GM12878 (cell line): ENCODE measurements at regions not wholly inside any gene's neighbourhood (a gene's known extent, or its start where the extent isn't known, plus 50 kb on each side); places are given as distances from the start of the nearest gene placed in this dataset.
"Not testable (repeated sequence)": the region's sequence is repeated elsewhere in the genome, so short reads cannot be mapped to it uniquely, and the experiment has no call there.

ENCODE experiments used
- ATAC-seq: fragments of 200-7000 bp; cut with Tn5 transposase; 3 replicates; pipeline ENCODE4 v1.9.1; 2020; ENCODE audit warnings: mild to moderate bottlenecking, moderate library complexity
- BruUV-seq: library from RNA; stranded (reverse); fragments of 400-500 nt; replicated peaks from 2 replicates; lab custom pipeline; 2021; lab: Mats Ljungman, UMichigan
- CTCF ChIA-PET: fragments of 300-600 bp; sonication (Branson Sonifier 250); formaldehyde crosslinking; extraction: SDS; loops from one replicate; lab custom pipeline; 2021; ENCODE audit warnings: inconsistent platforms; lab: Yijun Ruan, JAX
- POLR2A ChIA-PET: fragments of 350-600 bp; formaldehyde crosslinking; extraction: SDS; loops from one replicate; lab custom pipeline; 2021; ENCODE audit warnings: inconsistent platforms; lab: Charles Lee
- RAD21 ChIA-PET: fragments of 300-600 bp; sonication (Branson Sonifier 250); formaldehyde crosslinking; loops from one replicate; lab custom pipeline; 2023; ENCODE audit warnings: antibody characterized with exemption; ENCODE audit not compliant: unreplicated experiment; lab: Charles Lee
- SMC1A ChIA-PET: fragments of 300-600 bp; sonication (Branson Sonifier 250); formaldehyde crosslinking; loops from one replicate; lab custom pipeline; 2023; ENCODE audit not compliant: unreplicated experiment, uncharacterized antibody; lab: Charles Lee
- DNase-seq: peaks from one replicate; pipeline ENCODE4 v3.0.0-alpha.2; 2011; ENCODE audit warnings: low read depth, low spot score
- FAIRE-seq: peaks from 3 replicates; lab custom pipeline; 2011; peaks lifted over from hg19 to GRCh38; lab: Jason Lieb, UNC
- H2AFZ ChIP-seq: 2 replicates; pipeline ENCODE4 v1.6.0; 2011; ENCODE audit warnings: low read depth, low read length, control low read depth; ENCODE audit not compliant: control insufficient read depth
- H3K27ac ChIP-seq: 2 replicates; pipeline ENCODE4 v1.5.1; 2011; ENCODE audit warnings: control low read depth; ENCODE audit not compliant: control insufficient read depth, insufficient read depth
- H3K27me3 ChIP-seq, 2 experiments: replicated peaks in 1 of 2; 2 replicates each; pipeline versions ENCODE4 v1.6.0 to v1.6.1; 2011; ENCODE audit warnings: low read length in 1 of 2; ENCODE audit not compliant: control insufficient read depth in 2 of 2, insufficient read depth in 2 of 2
- H3K36me3 ChIP-seq, 2 experiments: 2 replicates each; pipeline ENCODE4 v1.5.1; 2011; ENCODE audit warnings: low read length in 1 of 2; ENCODE audit not compliant: control insufficient read depth in 2 of 2, insufficient read depth in 2 of 2
- H3K4me1 ChIP-seq: 2 replicates; pipeline ENCODE4 v1.6.1; 2011; ENCODE audit warnings: mild to moderate bottlenecking, low read length, moderate library complexity, mixed read lengths; ENCODE audit not compliant: control insufficient read depth, insufficient read depth
- H3K4me2 ChIP-seq: 2 replicates; pipeline ENCODE4 v1.6.0; 2011; ENCODE audit warnings: control low read depth; ENCODE audit not compliant: control insufficient read depth, insufficient read depth
- H3K4me3 ChIP-seq: fragments of 200-600 bp; sonication (generic); 2 replicates; pipeline ENCODE4 v1.5.1; 2016
- H3K79me2 ChIP-seq: 2 replicates; pipeline ENCODE4 v1.6.0; 2011; ENCODE audit warnings: low read length; ENCODE audit not compliant: control insufficient read depth, insufficient read depth
- H3K9ac ChIP-seq: 2 replicates; pipeline ENCODE4 v1.8.0; 2011; ENCODE audit warnings: low read length, control low read depth, mixed read lengths; ENCODE audit not compliant: control insufficient read depth, insufficient read depth
- H3K9me3 ChIP-seq: replicated peaks from 3 replicates; pipeline ENCODE4 v1.5.1; 2011; ENCODE audit warnings: mild to moderate bottlenecking, low read length; ENCODE audit not compliant: control insufficient read depth, insufficient read depth
- H4K20me1 ChIP-seq: 2 replicates; pipeline ENCODE4 v1.6.0; 2011; ENCODE audit not compliant: control insufficient read depth, insufficient read depth
- CHD1 ChIP-seq: IDR thresholded peaks from 2 replicates; pipeline ENCODE4 v1.6.1; 2012; ENCODE audit warnings: low read depth, low read length, improper control_type of control experiment
- CREB1 ChIP-seq: IDR thresholded peaks from 2 replicates; pipeline ENCODE4 v1.6.1; 2012; ENCODE audit warnings: low read depth, mild to moderate bottlenecking, inconsistent platforms
- EZH2 ChIP-seq: IDR thresholded peaks from 2 replicates; pipeline ENCODE4 v1.6.1; 2012; ENCODE audit warnings: low read depth, mild to moderate bottlenecking, control low read depth, inconsistent platforms, low read length, borderline replicate concordance; ENCODE audit not compliant: control insufficient read depth
- IRF3 ChIP-seq: fragments of 450-650 bp; IDR thresholded peaks from 2 replicates; pipeline ENCODE4 v1.6.1; 2014; ENCODE audit warnings: mild to moderate bottlenecking
- WGBS: methylation state at CpG from one replicate; pipeline ENCODE4 v1.1.6; 2016; ENCODE audit warnings: low lambda C conversion rate; ENCODE audit not compliant: insufficient replicate concordance, insufficient coverage; ENCODE audit errors: missing lambda C conversion rate; 5-methylcytosine and 5-hydroxymethylcytosine counted together
- in situ Hi-C: fragments of 300-500 bp; cut with MboI; formaldehyde crosslinking; loops from 9 replicates; pipeline ENCODE4 v1.14.3; 2018; ENCODE audit warnings: mixed read lengths
- intact Hi-C: fragments of 100-400 bp; cut with micrococcal nuclease; formaldehyde crosslinking; loops from one replicate; pipeline ENCODE4 v1.14.2; 2022; ENCODE audit not compliant: unreplicated experiment

DNA sequence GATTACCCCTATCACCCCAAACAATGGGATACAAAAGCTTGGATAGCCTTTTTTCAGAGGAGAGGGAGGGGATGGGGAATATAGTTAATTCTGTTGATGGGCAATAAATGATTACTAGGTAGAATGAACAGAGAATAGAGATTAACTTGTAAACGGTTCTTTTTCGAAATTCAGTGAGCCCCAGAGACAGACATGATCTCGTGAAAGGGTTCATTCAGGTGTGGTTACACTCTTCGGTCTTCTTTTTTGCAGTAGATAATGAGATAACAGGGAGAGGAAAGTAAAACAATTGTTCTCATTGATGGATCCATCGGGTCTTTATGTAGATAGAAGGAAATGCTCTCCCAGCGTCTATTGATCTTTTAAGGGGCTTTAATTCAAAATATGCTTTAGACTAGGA lies 69.3 kb upstream of the RASSF8 start:
- ChIA-PET POLR2A (no interaction called here), RAD21 (no interaction called here), CTCF (no interaction called here)
- ATAC-seq (no peak), DNase-seq (no peak), FAIRE-seq (no peak)
- peaks cover 0 to 3% of the 10 kb centered on the region in 2 experiments; a peak in 1 of 4 replicates for H3K27me3 ChIP-seq
- no peaks in the 10 kb centered on the region for H3K79me2 ChIP-seq
- H2AFZ ChIP-seq, result no peak overlapping the region
- no peaks in the 10 kb centered on the region for H3K9me3 ChIP-seq
- no TSS peak for BruUV-seq
- intact Hi-C loops, result no loop called here
- H3K4me1 ChIP-seq, result no peaks in the 10 kb centered on the region
- no peaks in the 10 kb centered on the region for H4K20me1 ChIP-seq
- no peak overlapping the region for H3K9ac ChIP-seq
- WGBS, result 31% methylated on average over 6 of the region's 6 CpGs
- TF ChIP-seq EZH2 (no peak), CHD1 (no peak), CREB1 (no peak), IRF3 (no peak)
- TF ChIP-seq, all 136 proteins: peak for 0
- Histone ChIP-seq H3K27ac (no peak overlapping the region), H3K36me3 (no peaks in the 10 kb centered on the region), H3K4me3 (no peak overlapping the region), H3K4me2 (no peak overlapping the region)
- in situ Hi-C loops, result no loop called here
- SMC1A ChIA-PET, result no interaction called here

- intact Hi-C loops, H2AFZ ChIP-seq, H3K9me3 ChIP-seq, RAD21 ChIA-PET, H3K27me3 ChIP-seq, H3K9ac ChIP-seq, in situ Hi-C loops, H3K4me1 ChIP-seq, ATAC-seq, H3K4me3 ChIP-seq, DNase-seq, H3K4me2 ChIP-seq, BruUV-seq, FAIRE-seq, H3K79me2 ChIP-seq, H3K27ac ChIP-seq, H3K36me3 ChIP-seq, H4K20me1 ChIP-seq, POLR2A ChIA-PET, CTCF ChIA-PET, SMC1A ChIA-PET: not testable (repeated sequence)
- whole genome bisulfite sequencing, result 4% methylated on average over 6 of the region's 6 CpGs
These were observed 67.4 kb upstream of the RASSF8 start for GRCh38 chr12:25891095-25891494.
